ENCODE measurements at regions not wholly inside any gene's neighbourhood (a gene's known extent, or its start where the extent isn't known, plus 50 kb on each side); places are given as distances from the start of the nearest gene placed in this dataset.

DNA sequence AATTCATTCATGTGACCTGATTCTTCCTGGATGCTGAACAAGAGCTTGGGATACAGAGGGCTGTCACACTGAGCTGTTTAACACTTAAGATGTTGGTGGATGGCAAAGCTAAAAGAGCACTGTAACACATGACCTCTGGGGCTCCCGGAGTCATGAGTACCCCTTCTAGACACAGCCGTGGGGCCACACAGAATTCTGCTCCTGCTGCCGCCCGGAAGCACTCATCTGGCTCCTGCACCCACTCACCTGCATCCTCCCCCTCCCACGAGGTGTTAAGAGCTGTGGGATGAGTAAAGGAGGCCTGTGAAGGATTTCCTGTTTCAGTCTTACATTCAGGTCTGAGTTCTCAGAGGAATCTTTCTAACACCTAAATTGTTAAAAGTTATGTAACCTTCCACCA is 78.0 kb upstream of the SSTR1 start:
- no peak overlapping the region for H3K27ac ChIP-seq
- H3K4me1 ChIP-seq: no peaks in the 10 kb centered on the region
- peaks cover 0 to 5% (median 0%) of the 10 kb centered on the region in 11 donors for H3K9me3 ChIP-seq
- WGBS, 2 donors: 76 to 77% methylated on average over 5 of the region's 5 CpGs
- H3K36me3 ChIP-seq: no peaks in the 10 kb centered on the region
- no peak for DNase-seq
- intact Hi-C loops (cut with DNase I): no loop called here
- H3K27me3 ChIP-seq: no peaks in the 10 kb centered on the region
- no peak overlapping the region for H3K4me3 ChIP-seq
- no peak for ATAC-seq
- TF ChIP-seq, protein P1, sequence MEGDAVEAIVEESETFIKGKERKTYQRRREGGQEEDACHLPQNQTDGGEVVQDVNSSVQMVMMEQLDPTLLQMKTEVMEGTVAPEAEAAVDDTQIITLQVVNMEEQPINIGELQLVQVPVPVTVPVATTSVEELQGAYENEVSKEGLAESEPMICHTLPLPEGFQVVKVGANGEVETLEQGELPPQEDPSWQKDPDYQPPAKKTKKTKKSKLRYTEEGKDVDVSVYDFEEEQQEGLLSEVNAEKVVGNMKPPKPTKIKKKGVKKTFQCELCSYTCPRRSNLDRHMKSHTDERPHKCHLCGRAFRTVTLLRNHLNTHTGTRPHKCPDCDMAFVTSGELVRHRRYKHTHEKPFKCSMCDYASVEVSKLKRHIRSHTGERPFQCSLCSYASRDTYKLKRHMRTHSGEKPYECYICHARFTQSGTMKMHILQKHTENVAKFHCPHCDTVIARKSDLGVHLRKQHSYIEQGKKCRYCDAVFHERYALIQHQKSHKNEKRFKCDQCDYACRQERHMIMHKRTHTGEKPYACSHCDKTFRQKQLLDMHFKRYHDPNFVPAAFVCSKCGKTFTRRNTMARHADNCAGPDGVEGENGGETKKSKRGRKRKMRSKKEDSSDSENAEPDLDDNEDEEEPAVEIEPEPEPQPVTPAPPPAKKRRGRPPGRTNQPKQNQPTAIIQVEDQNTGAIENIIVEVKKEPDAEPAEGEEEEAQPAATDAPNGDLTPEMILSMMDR (IDR thresholded peaks at IDR 0.05): no peak

DNA sequence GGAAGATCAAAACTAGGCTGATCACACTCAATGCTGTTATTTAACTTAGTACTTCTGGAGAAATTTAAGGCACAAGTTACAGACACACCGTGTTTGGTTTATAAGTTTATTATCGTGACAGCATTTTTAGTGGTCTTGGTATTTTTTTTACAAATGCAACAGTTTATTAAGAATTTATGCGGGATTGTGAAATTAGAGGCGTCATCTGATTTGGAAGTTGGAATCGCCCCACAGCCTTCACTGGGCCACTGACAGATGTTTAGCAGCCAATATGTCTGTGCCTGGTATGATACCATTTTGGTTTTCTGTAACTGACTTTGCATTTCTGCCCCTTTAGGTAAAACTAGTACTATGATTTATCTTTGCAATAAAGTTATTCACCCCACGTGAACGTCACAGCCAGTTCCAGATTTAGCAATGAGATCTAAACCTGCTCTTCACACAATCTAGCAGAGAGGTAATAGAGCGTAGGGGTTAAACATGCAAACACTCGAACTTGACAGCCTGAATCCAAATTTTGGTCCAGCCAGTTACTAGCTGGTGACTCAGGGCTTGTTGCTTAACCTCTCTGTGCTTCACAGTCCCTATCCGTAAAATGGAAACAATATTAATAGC is 73.2 kb upstream of the SSTR1 start:
- 83 to 88% methylated on average over 10 of the region's 10 CpGs for WGBS, 2 donors
- ATAC-seq: no peak
- H3K4me1 ChIP-seq: no peaks in the 10 kb centered on the region
- H3K27ac ChIP-seq: no peak overlapping the region
- H3K4me3 ChIP-seq: no peak overlapping the region
- DNase-seq: no peak
- no peaks in the 10 kb centered on the region for H3K27me3 ChIP-seq
- intact Hi-C loops (cut with DNase I): no loop called here
- H3K36me3 ChIP-seq: no peaks in the 10 kb centered on the region
- TF ChIP-seq, protein P1 (IDR thresholded peaks at IDR 0.05): no peak
- H3K9me3 ChIP-seq: peaks cover 0 to 5% (median 0%) of the 10 kb centered on the region in 11 donors

DNA sequence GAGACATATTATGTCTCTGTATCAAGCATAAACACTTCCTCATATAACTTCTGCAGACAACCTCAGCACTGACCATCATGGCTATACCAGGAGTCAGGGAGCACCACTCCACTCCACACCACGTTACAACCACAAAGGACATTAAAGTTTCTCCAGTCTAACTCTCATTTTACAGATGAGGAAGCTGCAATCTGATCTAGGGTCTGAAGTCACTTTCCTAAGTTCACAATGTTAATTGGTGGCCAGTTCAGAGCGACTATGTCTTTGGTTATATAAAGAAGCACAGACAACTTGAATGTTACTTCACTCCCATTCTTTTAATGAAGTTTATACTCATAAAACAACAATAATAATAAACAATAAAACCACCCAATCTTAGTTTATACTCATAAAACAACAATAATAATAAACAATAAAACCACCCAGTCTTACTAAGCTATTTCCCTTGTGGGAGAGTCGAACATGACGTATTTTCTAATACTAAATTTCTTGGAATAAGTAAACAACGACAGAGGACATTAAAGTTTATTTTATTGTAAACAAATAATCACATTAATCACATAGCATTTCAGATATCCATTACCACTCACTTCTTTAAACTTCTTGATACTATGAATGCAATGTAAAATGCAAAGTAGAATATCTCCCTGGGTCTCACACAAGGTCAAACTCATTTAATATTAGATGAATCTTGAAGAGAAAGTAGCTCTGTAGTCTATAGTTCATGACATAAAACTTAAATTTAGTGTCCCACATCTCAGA is 72.4 kb upstream of the SSTR1 start:
- 75% methylated on average over 5 of the region's 5 CpGs for WGBS, 2 donors
- intact Hi-C loops (cut with DNase I): no loop called here

DNA sequence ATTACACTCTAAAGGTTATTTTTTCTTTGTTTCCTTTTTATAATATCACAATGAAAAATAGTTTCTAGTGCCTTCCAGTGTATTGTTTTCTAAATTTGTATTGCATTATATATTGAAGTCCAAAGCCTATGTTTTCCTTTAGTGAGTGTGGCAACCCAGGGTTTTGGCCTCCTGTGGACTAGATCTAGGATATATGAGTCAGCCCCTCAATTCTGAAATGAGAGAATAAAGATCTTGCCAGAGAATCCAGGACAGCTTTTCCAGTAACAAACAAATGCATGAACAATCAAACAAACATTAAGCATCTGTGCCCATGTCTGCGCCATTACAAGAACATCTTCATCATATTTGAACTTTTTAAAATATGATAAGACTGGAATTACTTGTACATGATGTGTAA is 70.7 kb upstream of the SSTR1 start:
- Histone ChIP-seq H3K27ac (no peak overlapping the region), H3K36me3 (no peaks in the 10 kb centered on the region), H3K4me1 (no peaks in the 10 kb centered on the region), H3K27me3 (no peaks in the 10 kb centered on the region), H3K4me3 (no peak overlapping the region), H3K9me3 (no peaks in the 10 kb centered on the region)
- WGBS, 2 donors: 95 to 96% methylated on average over 1 of the region's 1 CpG
- ATAC-seq: no peak
- intact Hi-C loops (cut with DNase I): no loop called here
- TF ChIP-seq, protein P1 (IDR thresholded peaks at IDR 0.05): no peak
- no peak for DNase-seq

More for the DNA sequence above, 72.4 kb upstream of the SSTR1 start:
- Histone ChIP-seq H3K4me1 (no peaks in the 10 kb centered on the region), H3K27ac (no peak overlapping the region), H3K27me3 (no peaks in the 10 kb centered on the region), H3K4me3 (no peak overlapping the region), H3K36me3 (no peaks in the 10 kb centered on the region), H3K9me3 (peaks cover 0 to 5% (median 0%) of the 10 kb centered on the region in 11 donors)
- DNase-seq (no peak), ATAC-seq (no peak)
- TF ChIP-seq, protein P1 (IDR thresholded peaks at IDR 0.05): no peak

Data from heart right ventricle (tissue), 16 donors.